ENCODE measurements at regions not wholly inside any gene's neighbourhood (a gene's known extent, or its start where the extent isn't known, plus 50 kb on each side); places are given as distances from the start of the nearest gene placed in this dataset.

GRCh38 chr2:14927021-14927564, 294.6 kb downstream of the LRATD1 start:
- TF ChIP-seq CTCF (IDR thresholded peaks at IDR 0.05) (no peak), POLR2A (IDR thresholded peaks at IDR 0.05) (no peak), POLR2AphosphoS5 (IDR thresholded peaks at IDR 0.05) (no peak), EP300 (IDR thresholded peaks at IDR 0.05) (no peak)
